ENCODE measurements at regions not wholly inside any gene's neighbourhood (a gene's known extent, or its start where the extent isn't known, plus 50 kb on each side); places are given as distances from the start of the nearest gene placed in this dataset.
"Not testable (repeated sequence)": the region's sequence is repeated elsewhere in the genome, so short reads cannot be mapped to it uniquely, and the experiment has no call there.

DNA sequence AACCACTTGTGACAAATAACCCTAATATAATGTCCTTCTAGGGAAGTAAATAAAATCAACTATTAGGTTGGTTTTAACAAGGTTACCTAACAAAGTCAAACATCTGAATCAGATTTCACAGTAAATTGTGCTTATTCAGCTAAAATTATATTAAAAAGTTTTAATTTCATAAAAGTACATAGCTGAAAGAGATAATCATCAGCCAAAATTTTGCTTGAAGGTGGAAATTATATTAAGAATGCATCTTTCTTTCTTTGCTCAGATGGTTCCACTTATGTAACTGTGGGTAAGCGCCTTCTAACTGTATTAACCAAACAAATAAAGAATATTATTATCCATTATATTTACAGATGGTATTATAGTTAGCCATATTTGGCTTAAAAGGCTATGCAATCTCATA is 2840.3 kb upstream of the PCDH20 start:
- no peak for DNase-seq

GRCh38 chr13:64248371-64249065 is 2832.9 kb upstream of the PCDH20 start:
- DNase-seq, result no peak

DNA sequence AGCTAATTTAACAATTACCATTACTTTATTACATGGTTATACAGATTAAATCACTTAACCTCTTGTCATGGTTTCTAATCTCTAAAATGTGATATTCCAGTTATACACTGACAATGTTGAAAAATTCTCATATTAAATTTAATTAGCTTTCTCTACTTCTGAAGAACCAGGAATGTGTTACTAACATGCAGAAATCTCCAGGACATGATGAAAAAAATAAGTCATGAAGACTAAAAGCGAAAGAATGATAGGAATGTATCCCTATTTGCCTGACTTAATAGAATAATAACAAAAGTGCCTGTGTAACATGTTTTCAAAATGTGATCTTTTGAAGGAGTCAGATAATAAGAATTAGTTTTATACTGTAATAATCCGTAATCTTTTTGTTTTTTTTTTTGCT is 2823.7 kb upstream of the PCDH20 start:
- no peak for DNase-seq

DNA sequence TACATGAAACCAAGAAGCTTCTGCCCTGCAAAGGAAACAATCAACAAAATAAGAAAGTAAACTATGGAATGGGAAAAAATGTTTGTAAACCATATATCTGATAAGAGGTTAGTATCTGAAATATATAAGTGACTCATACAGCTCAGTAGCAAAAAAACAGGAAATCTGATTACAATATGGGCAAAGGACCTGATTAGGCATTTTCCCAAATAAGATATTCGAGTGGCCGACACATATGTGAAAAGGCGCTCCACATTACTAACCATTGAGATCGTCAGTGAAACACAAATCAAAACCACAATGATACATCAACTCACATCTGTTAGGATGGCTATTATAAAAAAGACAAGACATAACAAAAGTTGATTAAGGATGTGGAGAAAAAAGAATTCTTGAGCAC is 2818.6 kb upstream of the PCDH20 start:
- no peak for DNase-seq

- DNase-seq, result no peak
These were observed 2807.4 kb upstream of the PCDH20 start for GRCh38 chr13:64223016-64223415.

- no peak for DNase-seq
These were observed 2791.0 kb upstream of the PCDH20 start for GRCh38 chr13:64206430-64207225.

GRCh38 chr13:64202517-64202916 is 2786.9 kb upstream of the PCDH20 start:
- DNase-seq, result no peak

DNA sequence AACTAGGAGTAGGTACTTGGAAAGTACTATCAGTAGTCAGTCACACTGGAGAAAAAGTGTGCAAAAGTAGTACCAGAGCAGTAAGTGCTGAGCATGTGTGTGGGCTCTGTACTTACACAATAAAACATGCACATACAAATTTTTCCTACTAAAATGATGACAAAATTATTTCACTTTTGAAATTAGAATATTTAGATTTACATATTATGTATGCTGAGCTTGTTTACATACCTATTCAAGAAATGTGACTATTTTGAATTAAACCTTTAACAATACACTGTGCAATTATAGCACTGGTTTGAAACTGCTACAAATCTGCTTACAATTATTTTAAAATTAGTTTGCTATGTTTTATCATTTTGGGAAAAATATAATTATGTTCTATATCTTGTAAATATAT is 2781.6 kb upstream of the PCDH20 start:
- DNase-seq, result no peak

DNA sequence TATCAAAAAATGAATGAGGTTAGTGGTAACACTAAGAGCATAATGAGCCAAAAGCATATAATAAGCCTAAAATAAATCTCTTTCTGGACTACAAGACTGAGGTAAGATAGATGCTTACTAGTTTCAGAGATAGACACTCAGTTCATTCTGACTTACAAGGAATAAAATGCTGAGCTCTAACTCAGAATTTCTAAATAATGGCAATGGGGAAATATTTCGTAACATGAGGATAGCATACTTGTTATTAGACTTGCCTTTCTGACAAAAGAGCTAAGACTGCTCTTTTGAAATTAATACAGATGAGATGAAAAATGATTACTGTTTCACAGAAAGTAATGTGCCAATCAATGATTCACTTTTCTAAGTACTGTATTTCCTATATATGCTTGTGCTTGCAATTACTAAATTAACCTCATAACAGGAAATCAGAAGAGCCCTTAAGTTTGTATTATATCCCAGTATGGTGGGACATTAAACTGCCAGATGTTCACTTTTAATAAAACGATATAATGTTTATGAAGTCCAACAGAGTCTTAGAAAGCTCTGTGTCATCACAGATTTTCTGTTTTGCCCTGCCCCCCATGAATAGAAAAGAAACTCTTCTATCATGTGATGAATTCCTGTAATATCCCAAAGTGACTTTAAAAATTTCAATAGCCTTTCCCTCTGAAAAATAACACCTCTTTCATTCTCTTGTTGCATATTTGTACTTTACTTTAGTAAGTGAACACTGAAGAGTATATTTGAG is 2771.0 kb upstream of the PCDH20 start:
- DNase-seq, result no peak

DNA sequence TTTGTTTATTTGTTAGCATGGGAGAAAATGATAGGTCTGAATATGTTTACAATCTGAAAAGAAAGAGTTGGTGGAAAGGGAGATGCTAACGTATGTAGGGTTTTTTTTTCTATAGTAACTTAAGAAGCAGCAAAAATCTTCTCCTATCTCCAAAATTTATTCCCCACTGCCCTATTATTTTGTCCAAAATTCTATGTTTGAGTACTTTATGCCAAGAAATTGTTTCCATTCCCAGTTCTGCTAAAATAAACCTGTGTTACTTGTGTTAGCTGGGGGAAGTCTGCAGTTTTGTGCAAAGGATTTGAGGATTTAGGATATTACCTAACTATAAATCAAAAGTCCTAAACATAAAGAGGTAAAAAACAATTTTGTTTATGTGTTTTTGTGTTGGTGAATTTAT is 2770.4 kb upstream of the PCDH20 start:
- no peak for DNase-seq

DNA sequence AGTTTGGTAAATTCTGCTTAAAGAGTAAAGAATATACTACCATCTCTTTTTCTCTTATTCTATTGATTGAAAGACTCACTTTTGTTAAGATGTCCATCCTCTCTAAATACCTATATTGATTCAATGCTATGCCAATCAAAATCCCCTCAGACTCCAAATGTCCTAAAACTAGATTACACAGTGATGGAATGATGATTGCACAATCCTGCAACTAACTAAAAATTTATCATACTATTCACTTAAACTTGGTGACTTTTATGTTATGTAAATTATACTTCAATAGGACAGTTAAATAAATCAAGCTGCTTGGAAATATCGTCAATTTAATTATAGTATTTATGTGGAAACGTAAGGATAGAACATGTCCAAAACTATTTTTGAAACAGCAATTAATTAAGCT is 2765.1 kb upstream of the PCDH20 start:
- no peak for DNase-seq

- no peak for DNase-seq
These were observed 2750.2 kb upstream of the PCDH20 start for GRCh38 chr13:64165826-64166225.

GRCh38 chr13:64164435-64164834 is 2748.8 kb upstream of the PCDH20 start:
- DNase-seq, result no peak

- DNase-seq, result no peak
These were observed 2744.8 kb upstream of the PCDH20 start for GRCh38 chr13:64160479-64160878.

GRCh38 chr13:64158908-64159307 is 2743.3 kb upstream of the PCDH20 start:
- DNase-seq, result no peak

GRCh38 chr13:64154514-64154913 is 2738.9 kb upstream of the PCDH20 start:
- DNase-seq, result peak; percentile 19

- DNase-seq, result no peak
These were observed 2715.0 kb upstream of the PCDH20 start for GRCh38 chr13:64130600-64130999.

DNA sequence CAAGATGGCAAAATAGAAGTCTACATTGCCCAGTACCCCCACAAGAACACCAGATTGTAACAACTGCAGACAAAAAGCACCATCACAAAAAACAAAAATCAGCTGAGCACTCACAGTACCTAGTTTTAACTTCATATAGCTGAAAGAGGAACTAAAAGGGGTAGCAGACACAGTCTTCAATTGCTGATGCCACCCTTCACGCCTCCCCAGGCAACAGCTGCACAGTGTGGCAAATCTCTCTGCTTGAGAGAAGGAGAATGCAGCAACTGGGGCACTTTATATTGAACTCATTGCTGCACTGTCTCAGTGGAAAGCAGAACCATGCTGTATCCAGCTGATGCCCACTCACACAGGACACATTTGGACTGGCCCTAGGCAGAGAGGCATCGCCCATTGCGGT is 2714.5 kb upstream of the PCDH20 start:
- DNase-seq, result no peak

DNA sequence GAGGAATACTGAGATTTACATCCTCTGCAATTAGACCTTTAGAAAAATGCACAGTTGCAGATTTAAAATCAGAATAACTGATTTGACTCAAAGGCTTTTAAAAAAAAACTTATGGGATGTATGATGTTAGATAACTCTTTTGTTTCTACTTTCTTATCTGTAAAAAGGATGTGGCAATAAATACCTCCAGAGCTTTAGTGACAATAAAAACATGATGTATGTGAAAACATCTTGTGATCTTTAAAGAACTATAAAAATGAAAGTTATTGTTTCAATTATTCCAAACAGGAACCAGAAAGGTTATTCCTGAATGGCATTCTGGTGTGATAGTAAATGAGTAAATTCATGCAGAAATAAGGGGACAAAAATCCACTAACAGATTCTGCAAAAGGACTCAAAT is 2712.2 kb upstream of the PCDH20 start:
- no peak for DNase-seq

DNA sequence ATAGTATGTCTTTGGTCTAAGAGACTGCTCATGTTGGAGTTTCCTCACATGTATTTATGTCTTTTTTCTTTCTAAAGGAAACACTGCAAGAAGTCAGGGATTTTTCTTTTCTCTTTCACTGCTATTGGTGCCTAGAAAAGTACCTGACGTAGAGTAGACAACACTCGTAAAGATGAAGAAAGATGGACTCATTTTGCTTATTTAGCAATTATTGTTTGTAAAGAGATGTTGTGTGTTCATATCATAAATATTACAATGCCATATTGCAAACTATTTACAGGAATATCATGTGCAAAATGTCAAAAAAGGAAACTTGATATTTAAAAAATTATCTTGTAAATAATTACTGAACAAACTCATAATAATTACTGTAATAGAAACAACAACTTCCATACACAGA is 2711.5 kb upstream of the PCDH20 start:
- DNase-seq, result no peak

GRCh38 chr13:64121023-64121709 is 2705.5 kb upstream of the PCDH20 start:
- not testable (repeated sequence) for DNase-seq

GRCh38 chr13:64099994-64100393 is 2684.3 kb upstream of the PCDH20 start:
- no peak for DNase-seq

- DNase-seq, result no peak
These were observed 2674.7 kb upstream of the PCDH20 start for GRCh38 chr13:64090311-64090710.
